AG08395 (cell line): ENCODE measurements at regions not wholly inside any gene's neighbourhood (a gene's known extent, or its start where the extent isn't known, plus 50 kb on each side); places are given as distances from the start of the nearest gene placed in this dataset.
"Not testable (repeated sequence)": the region's sequence is repeated elsewhere in the genome, so short reads cannot be mapped to it uniquely, and the experiment has no call there.

ENCODE experiments used
- DNase-seq: peaks from one replicate; pipeline ENCODE4 v3.0.0; 2012; ENCODE audit warnings: mixed read lengths, low spot score

GRCh38 chr6:86057293-86057980, 414.8 kb upstream of the SYNCRIP start:
- not testable (repeated sequence) for DNase-seq

GRCh38 chr6:86045038-86045437, 402.4 kb upstream of the SYNCRIP start:
- DNase-seq: no peak

GRCh38 chr6:86042214-86042613, 399.5 kb upstream of the SYNCRIP start:
- DNase-seq: no peak

DNA sequence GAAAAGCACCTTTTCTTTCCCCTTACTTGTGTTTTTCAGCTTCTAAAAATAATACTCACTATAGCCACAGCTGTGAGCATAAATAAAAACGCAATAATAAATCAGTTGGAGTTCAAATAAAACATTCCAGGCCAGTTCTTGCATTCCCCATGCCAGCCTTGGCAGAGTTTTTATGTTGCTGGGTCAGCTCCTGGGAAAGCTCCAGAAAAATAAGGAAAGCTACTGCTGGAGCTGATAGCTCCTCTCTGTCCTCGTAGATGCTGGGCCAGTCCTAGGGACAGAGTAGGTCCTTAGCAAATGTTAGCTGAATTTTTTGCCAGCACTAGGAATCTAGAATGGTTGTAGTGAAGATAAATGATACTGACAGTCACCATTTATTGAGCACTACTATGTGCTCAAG, 389.0 kb upstream of the SYNCRIP start:
- DNase-seq: no peak

DNA sequence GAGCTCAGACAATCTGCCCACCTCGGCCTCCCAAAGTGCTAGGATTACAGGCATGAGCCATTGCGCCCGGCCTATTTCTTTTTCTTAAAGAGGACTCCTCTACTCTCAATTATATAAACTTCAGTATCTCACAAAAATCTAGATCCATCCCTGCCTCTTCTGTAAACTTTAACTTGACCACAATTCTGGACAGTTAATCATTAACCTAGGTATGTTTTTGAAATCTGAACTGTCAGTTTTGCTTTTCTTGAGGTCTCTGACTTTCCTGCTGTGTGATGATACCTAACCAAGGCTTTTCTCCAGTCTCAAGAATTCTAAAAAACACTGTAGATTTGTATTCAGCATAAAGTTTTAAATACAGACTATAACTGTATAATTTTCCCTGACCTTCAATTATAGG, 388.2 kb upstream of the SYNCRIP start:
- no peak for DNase-seq

- DNase-seq: no peak
These were observed 386.1 kb upstream of the SYNCRIP start for GRCh38 chr6:86028776-86029175.

DNA sequence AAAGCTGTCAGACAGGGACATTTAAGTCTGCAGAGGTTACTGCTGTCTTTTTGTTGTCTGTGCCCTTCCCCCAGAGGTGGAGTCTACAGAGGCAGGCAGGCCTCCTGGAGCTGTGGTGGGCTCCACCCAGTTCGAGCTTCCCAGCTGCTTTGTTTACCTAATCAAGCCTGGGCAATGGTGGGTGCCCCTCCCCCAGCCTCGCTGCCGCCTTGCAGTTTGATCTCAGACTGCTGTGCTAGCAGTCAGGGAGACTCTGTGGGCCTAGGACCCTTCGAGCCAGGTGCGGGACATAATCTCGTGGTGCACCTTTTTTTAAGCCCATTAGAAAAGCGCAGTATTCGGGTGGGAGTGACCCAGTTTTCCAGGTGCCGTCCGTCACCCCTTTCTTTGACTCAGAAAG, 384.2 kb upstream of the SYNCRIP start:
- DNase-seq: not testable (repeated sequence)

GRCh38 chr6:86017236-86017635, 374.6 kb upstream of the SYNCRIP start:
- DNase-seq: no peak

DNA sequence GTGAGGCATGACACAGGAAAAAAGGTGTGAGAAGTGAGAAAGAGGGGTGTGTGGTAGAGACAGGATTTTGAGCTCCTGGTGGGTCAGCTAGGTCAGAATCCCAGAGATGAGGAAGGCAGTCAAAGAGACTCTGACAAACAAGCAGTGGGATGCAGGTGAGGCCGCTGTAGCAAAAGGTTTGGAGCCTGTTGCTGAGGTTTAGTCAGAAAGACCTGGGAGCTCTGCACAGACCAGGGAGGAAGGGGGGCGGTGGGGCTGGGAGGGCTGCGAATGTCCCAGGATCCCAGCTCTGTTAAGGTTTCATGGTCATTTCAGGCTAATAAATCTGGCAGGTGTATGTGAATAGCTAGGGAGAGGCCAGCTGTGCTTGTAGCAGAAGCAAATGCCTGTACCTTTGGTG, 373.9 kb upstream of the SYNCRIP start:
- no peak for DNase-seq

DNA sequence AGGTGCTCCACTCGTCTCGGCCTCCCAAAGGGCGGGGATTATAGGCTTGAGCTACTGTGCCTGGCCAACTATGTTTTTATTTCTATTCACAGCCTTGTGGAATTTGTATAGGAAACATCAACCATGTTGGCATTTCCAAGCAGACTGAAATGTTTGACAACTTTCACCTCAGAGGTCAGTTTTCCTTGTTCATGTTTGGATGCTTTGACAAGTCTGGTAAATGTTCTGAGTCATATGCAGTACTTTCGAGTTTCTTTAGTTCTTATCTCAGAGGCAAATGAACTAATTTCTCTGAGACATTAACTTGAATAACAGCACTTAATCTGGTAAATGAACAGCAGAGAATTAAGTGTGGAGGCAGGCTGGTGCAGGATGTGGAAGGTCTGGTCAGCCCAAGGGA, 373.4 kb upstream of the SYNCRIP start:
- no peak for DNase-seq

DNA sequence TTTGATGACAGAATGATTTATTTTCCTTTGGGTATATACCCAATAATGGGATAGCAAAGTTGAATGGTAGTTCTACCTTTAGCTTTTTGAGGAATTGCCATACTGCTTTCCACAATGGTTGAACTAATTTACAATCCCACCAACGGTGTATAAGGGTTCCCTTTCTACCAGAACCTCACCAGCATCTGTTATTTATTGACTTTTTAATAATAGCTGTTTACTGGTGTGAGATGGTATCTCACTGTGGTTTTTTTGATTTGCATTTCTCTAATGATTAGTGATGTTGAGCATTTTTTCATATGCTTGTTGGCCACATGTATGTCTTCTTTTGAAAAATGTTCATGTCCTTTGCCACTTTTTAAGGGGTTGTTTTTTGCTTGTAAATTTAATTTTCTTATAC, 370.3 kb upstream of the SYNCRIP start:
- not testable (repeated sequence) for DNase-seq

GRCh38 chr6:86010915-86011786, 368.5 kb upstream of the SYNCRIP start:
- no peak for DNase-seq

DNA sequence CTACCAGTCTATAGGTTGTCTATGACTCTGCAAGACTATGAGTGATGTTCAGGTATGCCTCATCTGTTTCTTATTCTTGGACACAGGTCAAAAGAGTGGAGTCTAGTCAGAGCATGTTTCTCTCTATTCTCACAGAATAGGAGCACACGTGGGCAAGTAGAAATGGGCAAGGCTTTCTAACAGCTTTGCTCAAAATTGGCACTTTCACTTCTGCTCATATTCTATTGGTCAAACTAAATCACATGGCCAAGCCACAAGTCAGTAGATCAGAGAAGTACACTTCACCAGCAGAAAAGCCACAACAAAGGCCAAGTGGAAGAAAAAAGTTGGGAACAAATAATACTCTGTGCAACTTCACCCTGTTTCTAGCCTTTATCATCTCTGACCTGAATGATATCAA, 354.5 kb upstream of the SYNCRIP start:
- no peak for DNase-seq

GRCh38 chr6:85996034-85996375, 353.3 kb upstream of the SYNCRIP start:
- no peak for DNase-seq

DNA sequence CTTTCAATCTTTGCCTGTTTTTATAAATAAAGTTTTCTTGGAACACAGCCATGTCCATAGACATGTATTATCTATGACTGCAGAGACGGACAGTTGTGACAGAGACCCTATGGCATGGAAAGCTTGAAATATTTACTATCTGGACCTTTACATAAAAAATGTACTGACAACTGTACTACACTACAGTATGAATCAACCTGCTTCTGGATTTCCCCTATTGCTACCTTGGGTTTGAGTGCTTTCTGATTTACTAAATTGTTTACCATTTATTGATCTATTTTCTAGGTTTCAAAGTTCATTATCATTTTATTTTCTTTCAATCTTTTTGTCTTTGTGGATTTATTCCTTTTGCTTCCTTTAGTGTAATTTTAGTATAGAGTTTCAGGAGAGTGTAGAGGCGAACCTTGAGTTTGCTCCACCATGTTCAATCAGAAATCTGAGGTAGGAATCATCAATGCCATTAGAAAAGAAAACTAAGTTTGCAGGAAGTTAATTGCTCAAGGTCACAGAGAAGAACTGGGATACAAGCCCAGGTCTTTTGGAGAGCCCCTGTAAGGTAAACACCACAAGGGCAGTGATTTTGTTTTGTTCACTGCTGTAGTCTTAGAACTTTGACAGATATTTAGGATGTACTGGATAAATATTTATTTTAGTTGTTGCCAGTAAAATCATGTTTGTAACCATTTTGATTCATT, 352.8 kb upstream of the SYNCRIP start:
- no peak for DNase-seq

DNA sequence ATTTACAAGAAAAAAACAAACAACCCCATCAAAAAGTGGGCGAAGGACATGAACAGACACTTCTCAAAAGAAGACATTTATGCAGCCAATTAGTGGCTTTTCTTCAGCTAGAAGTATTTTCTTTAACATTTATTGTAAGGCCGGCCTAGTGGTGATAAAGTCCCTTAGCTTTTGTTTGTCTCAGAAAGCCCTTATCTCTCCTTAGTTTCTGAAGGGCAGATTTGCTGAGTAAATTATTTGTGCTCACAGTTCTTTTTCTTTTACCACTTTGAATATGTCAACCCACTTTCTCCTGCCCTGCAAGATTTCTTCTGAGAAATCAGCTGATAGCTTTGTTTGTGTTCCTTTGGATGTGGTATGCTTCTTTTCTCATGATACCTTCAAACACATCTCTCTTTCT, 344.0 kb upstream of the SYNCRIP start:
- DNase-seq: no peak

DNA sequence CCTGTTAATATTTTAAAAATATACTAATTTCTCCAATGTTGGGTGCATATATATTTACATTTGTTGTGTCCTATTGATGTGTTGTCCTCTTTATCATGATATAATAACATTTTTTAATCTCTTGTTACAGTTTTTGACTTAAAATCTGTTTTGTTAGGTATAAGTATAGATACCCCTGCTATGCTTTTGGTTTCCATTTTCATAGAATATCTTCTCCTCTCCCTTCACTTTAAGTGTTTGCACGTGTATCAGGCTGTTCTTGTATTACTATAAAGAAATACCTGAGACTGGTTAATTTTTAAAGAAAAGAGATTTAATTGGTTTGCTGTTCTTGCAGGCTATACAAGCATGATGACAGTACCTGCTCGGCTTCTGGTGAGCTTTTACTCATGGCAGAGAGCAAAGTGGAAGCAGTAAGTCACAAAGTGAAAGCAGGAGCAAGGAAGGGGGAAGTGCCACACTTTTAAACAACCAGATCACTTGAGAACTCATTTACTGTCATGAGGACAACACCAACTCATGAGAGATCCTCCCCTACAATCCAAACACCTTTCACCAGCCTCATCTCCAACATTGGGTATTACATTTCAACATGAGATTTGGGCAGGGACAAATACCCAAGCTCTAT, 340.5 kb upstream of the SYNCRIP start:
- DNase-seq: no peak

- no peak for DNase-seq
These were observed 335.0 kb upstream of the SYNCRIP start for GRCh38 chr6:85977661-85978060.

- DNase-seq: no peak
These were observed 333.3 kb upstream of the SYNCRIP start for GRCh38 chr6:85975957-85976356.

DNA sequence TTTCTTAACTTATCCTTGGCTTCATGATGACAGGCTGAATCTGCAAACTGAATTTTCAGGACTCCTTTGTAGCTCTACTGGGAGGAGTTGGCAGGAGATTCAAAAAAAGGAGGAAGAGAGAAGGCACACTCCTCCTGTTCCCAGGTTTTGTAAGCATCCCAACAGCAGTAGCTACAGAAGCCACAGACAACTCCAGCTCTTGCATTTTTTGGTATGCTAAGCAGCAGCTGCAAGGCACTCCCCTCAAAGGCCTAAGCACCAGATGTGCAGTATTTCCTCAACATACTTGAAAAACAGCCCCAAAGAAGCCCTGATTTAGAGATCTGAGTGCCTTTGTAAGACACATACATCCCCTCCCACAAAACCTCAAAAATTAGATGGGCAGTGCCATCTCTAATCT, 328.6 kb upstream of the SYNCRIP start:
- no peak for DNase-seq

DNA sequence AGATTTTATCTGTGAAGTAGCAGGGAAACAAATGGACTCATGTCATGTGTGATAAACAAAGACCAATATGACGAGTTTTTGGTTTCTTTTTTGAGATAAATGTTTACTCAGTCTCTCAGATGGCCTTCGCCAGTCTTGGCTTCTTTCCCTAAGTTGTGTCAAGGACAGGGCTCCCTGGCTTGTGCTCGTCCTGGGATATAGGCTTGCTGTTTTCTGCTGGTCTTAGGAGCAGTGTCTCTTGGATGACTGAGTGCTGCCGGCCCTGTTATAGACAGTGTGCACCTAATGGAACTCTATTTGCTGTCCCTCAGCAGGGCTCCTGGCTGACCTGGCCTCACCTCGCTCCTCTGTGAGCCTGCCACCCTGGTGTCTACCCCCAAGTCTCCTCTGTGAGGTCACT, 324.1 kb upstream of the SYNCRIP start:
- no peak for DNase-seq

DNA sequence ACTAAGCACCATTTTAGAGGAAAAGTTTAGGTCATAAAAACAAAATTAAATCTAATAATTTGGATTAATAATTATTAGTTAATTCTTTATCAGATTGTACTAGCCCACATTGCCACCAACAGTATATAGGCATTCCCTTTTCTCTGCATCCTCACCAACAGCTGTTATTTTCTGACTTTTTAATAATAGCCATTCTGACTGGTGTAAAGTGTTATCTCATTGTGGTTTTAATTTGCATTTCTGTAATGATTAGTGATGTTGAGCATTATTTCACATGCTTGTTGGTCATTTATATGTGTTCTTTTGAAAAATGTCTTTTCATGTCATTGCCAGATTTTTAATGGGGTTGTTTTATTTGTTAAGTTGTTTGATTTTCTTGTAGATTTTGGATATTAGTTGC, 319.1 kb upstream of the SYNCRIP start:
- DNase-seq: no peak

DNA sequence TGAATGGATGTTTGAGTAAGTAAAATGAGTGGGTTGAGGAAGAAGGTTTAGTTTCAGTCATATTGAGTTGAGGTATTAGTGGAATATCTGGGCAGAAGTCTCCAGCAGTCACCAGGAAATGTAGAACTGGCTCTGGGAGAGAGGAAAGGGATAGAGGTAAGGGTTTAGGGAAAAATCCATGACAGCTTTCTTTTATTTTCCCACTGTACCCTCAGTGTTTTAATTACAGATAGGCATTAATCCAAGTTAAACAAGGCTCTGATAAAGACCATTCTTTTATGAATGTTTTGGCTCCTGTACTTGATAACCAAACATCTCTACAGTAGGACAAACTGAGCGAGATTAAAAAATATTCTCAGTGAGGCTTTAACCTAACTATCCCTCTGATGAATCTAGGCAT, 318.4 kb upstream of the SYNCRIP start:
- no peak for DNase-seq
